GM23338 (cell line): ENCODE measurements at regions not wholly inside any gene's neighbourhood (a gene's known extent, or its start where the extent isn't known, plus 50 kb on each side); places are given as distances from the start of the nearest gene placed in this dataset.

Source experiments
- ATAC-seq: fragments of 200-7000 bp; cut with Tn5 transposase; 3 replicates; pipeline ENCODE4 v1.9.1; 2020
- DNase-seq: peaks from one replicate; pipeline ENCODE4 v3.0.0-alpha.2; 2015; ENCODE audit warnings: low spot score
- H2AFZ ChIP-seq: fragments of 200-600 bp; sonication (generic); 2 replicates; pipeline ENCODE4 v1.8.0; 2016; ENCODE audit warnings: antibody characterized with exemption, mild to moderate bottlenecking, moderate library complexity
- H3F3A ChIP-seq: fragments of 200-600 bp; sonication (generic); replicated peaks from 2 replicates; pipeline ENCODE4 v1.8.0; 2017; ENCODE audit warnings: antibody characterized with exemption, mixed run types, low read depth
- H3K27ac ChIP-seq: fragments of 200-600 bp; sonication (generic); 2 replicates; pipeline ENCODE4 v1.6.1; 2016; ENCODE audit warnings: low read depth
- H3K27me3 ChIP-seq: fragments of 200-600 bp; sonication (generic); 2 replicates; pipeline ENCODE4 v1.8.0; 2016; ENCODE audit warnings: mild to moderate bottlenecking, mixed run types, moderate library complexity; ENCODE audit not compliant: insufficient read depth
- H3K36me3 ChIP-seq: fragments of 200-600 bp; sonication (generic); 2 replicates; pipeline ENCODE4 v1.8.0; 2016; ENCODE audit warnings: mild to moderate bottlenecking; ENCODE audit not compliant: insufficient read depth
- H3K4me1 ChIP-seq: fragments of 200-600 bp; sonication (generic); 2 replicates; pipeline ENCODE4 v1.8.0; 2016; ENCODE audit warnings: mild to moderate bottlenecking, moderate library complexity; ENCODE audit not compliant: insufficient read depth
- H3K4me2 ChIP-seq: fragments of 200-600 bp; sonication (generic); 2 replicates; pipeline ENCODE4 v1.7.1; 2017; ENCODE audit warnings: mixed run types
- H3K4me3 ChIP-seq: fragments of 200-600 bp; sonication (generic); 2 replicates; pipeline ENCODE4 v1.6.1; 2016; ENCODE audit warnings: mixed run types
- H3K79me2 ChIP-seq: fragments of 200-600 bp; sonication (generic); replicated peaks from 2 replicates; pipeline ENCODE4 v1.8.0; 2017; ENCODE audit warnings: mild to moderate bottlenecking; ENCODE audit not compliant: insufficient read depth
- H3K9me2 ChIP-seq: fragments of 200-600 bp; sonication (generic); 2 replicates; pipeline ENCODE4 v1.8.0; 2017; ENCODE audit not compliant: insufficient read depth
- H4K20me1 ChIP-seq: fragments of 200-600 bp; sonication (generic); replicated peaks from 2 replicates; pipeline ENCODE4 v1.8.0; 2017; ENCODE audit warnings: mild to moderate bottlenecking; ENCODE audit not compliant: insufficient read depth
- H3K27ac Mint-ChIP-seq: 2 replicates; pipeline ENCODE4 v1.8.0; 2020; ENCODE audit warnings: inconsistent platforms, mild to moderate bottlenecking, moderate library complexity, mixed read lengths
- H3K27me3 Mint-ChIP-seq: 3 replicates; pipeline ENCODE4 v1.8.0; 2022; ENCODE audit warnings: low read depth, mild to moderate bottlenecking, moderate library complexity, mixed read lengths, inconsistent platforms; ENCODE audit not compliant: insufficient read depth, poor library complexity
- H3K36me3 Mint-ChIP-seq: 3 replicates; pipeline ENCODE4 v1.8.0; 2021; ENCODE audit warnings: low read depth, mild to moderate bottlenecking, inconsistent platforms, moderate library complexity, mixed read lengths
- H3K4me1 Mint-ChIP-seq: 3 replicates; pipeline ENCODE4 v1.8.0; 2020; ENCODE audit warnings: mild to moderate bottlenecking, inconsistent platforms, mixed read lengths
- H3K4me3 Mint-ChIP-seq: 3 replicates; pipeline ENCODE4 v1.8.0; 2021; ENCODE audit warnings: moderate library complexity, mild to moderate bottlenecking, inconsistent platforms, mixed read lengths
- H3K9me3 Mint-ChIP-seq: 3 replicates; pipeline ENCODE4 v1.8.0; 2020; ENCODE audit warnings: moderate library complexity, mild to moderate bottlenecking, inconsistent platforms, mixed read lengths
- CREB1 ChIP-seq: fragments of 250-450 bp; sonication (Bioruptor Pico); IDR thresholded peaks from 2 replicates; pipeline ENCODE4 v1.5.0; 2020; ENCODE audit warnings: low read depth, mild to moderate bottlenecking, moderate library complexity
- ETS1 ChIP-seq: IDR thresholded peaks from 2 replicates; pipeline ENCODE4 v1.6.1; 2016; ENCODE audit warnings: antibody characterized with exemption
- EZH2phosphoT487 ChIP-seq: fragments of 200-600 bp; sonication (generic); IDR thresholded peaks from one replicate; pipeline ENCODE4 v1.8.1; 2018; ENCODE audit warnings: antibody characterized with exemption; ENCODE audit not compliant: unreplicated experiment
- NANOG ChIP-seq: IDR thresholded peaks from 2 replicates; pipeline ENCODE4 v1.6.1; 2016; ENCODE audit warnings: antibody characterized with exemption, borderline replicate concordance
- POLR2AphosphoS5 ChIP-seq: IDR thresholded peaks from 2 replicates; pipeline ENCODE4 v1.6.1; 2016; ENCODE audit warnings: antibody characterized with exemption, low read depth
- REST ChIP-seq: IDR thresholded peaks from one replicate; pipeline ENCODE4 v1.6.1; 2018; ENCODE audit warnings: antibody characterized with exemption; ENCODE audit not compliant: unreplicated experiment
- STAT1 ChIP-seq: IDR thresholded peaks from one replicate; pipeline ENCODE4 v1.6.1; 2016; ENCODE audit warnings: antibody characterized with exemption; ENCODE audit not compliant: unreplicated experiment
- ZNF114 ChIP-seq: fragments of 250-450 bp; sonication (Bioruptor Pico); IDR thresholded peaks from 2 replicates; pipeline ENCODE4 v1.5.0; 2020; ENCODE audit warnings: mild to moderate bottlenecking, moderate library complexity
- ZNF331 ChIP-seq: fragments of 250-450 bp; sonication (Bioruptor Pico); IDR thresholded peaks from 2 replicates; pipeline ENCODE4 v1.5.0; 2020; ENCODE audit warnings: low read depth, mild to moderate bottlenecking, moderate library complexity
- ZNF462 ChIP-seq: fragments of 250-450 bp; sonication (Bioruptor Pico); IDR thresholded peaks from 2 replicates; pipeline ENCODE4 v1.5.0; 2020; ENCODE audit warnings: mild to moderate bottlenecking, moderate library complexity

GRCh38 chr6:81998432-81998831 lies 246.0 kb upstream of the TENT5A start:
- no peak overlapping the region for H3K4me2 ChIP-seq
- peaks cover 6% of the 10 kb centered on the region; the same call in 1 of the 2 replicates for H3K4me1 ChIP-seq
- Mint-ChIP-seq H3K27ac (no peak overlapping the region), H3K27me3 (no peaks in the 10 kb centered on the region), H3K4me3 (no peak overlapping the region), H3K36me3 (no peaks in the 10 kb centered on the region), H3K9me3 (no peaks in the 10 kb centered on the region), H3K4me1 (peaks cover 10% of the 10 kb centered on the region; the same call in 2 of the 3 replicates)
- H3F3A ChIP-seq: no peaks in the 10 kb centered on the region
- H3K9me2 ChIP-seq: no peaks in the 10 kb centered on the region
- DNase-seq (no peak), ATAC-seq (no peak)
- H3K79me2 ChIP-seq: no peaks in the 10 kb centered on the region
- no peak overlapping the region for H3K4me3 ChIP-seq
- H3K27ac ChIP-seq: no peak overlapping the region
- TF ChIP-seq ZNF331 (CRISPR knock-in tag) (no peak), ZNF462 (no peak), POLR2AphosphoS5 (no peak), EZH2phosphoT487 (no peak), STAT1 (no peak), REST (no peak), NANOG (no peak), ETS1 (no peak), CREB1 (CRISPR knock-in tag) (no peak), ZNF114 (CRISPR knock-in tag) (no peak)
- no peak overlapping the region for H2AFZ ChIP-seq
- no peaks in the 10 kb centered on the region for H4K20me1 ChIP-seq
- H3K27me3 ChIP-seq: no peaks in the 10 kb centered on the region
- no peaks in the 10 kb centered on the region for H3K36me3 ChIP-seq
